ENCODE measurements at regions not wholly inside any gene's neighbourhood (a gene's known extent, or its start where the extent isn't known, plus 50 kb on each side); places are given as distances from the start of the nearest gene placed in this dataset.

DNA sequence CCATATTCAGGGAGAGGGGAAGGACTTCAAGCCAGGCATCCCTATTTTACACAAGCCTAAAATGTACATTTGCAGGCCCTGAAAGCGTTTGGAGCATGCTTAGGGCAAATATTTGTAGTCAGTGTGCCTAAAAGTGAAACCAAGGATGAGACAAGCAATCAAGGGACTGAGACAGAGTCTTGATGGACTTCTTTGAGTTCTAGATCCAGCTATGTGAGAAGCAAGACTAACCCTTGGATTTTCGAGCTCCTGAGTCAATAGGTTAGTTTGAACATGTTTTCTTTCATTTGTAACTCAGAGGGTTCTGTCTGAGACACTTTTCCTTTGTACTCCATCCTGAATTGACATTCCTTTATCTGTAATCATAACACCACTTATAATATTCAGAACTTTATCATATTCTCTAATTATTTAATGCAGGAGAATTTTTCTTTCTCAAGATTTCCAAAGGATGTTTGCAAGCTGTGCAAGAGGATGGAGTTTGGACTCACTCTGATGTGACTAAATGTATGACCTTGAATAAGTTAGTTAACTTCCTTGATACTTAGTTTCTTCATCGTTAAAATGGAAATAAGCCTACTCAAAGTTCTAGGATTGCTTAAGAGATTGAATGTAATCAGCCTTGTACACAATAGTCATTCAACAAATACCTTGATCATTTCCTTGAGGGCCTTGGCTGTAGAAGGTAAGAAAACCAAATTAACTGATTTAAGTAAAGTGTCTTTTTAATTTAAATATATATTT is 1237.8 kb upstream of the ZEB2 start:
- Mint-ChIP-seq H3K4me1 (peaks cover 19% of the 10 kb centered on the region), H3K27ac (no peak overlapping the region), H3K36me3 (no peaks in the 10 kb centered on the region), H3K27me3 (ENCODE audit: low read depth) (no peaks in the 10 kb centered on the region), H3K9me3 (no peaks in the 10 kb centered on the region), H3K4me3 (no peak overlapping the region)
- DNase-seq (ENCODE audit: low spot score in 2 of 2, unreplicated experiment in 2 of 2): no peak
- TF ChIP-seq, protein P1, sequence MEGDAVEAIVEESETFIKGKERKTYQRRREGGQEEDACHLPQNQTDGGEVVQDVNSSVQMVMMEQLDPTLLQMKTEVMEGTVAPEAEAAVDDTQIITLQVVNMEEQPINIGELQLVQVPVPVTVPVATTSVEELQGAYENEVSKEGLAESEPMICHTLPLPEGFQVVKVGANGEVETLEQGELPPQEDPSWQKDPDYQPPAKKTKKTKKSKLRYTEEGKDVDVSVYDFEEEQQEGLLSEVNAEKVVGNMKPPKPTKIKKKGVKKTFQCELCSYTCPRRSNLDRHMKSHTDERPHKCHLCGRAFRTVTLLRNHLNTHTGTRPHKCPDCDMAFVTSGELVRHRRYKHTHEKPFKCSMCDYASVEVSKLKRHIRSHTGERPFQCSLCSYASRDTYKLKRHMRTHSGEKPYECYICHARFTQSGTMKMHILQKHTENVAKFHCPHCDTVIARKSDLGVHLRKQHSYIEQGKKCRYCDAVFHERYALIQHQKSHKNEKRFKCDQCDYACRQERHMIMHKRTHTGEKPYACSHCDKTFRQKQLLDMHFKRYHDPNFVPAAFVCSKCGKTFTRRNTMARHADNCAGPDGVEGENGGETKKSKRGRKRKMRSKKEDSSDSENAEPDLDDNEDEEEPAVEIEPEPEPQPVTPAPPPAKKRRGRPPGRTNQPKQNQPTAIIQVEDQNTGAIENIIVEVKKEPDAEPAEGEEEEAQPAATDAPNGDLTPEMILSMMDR (IDR thresholded peaks at IDR 0.05; ENCODE audit: unreplicated experiment): no peak

DNA sequence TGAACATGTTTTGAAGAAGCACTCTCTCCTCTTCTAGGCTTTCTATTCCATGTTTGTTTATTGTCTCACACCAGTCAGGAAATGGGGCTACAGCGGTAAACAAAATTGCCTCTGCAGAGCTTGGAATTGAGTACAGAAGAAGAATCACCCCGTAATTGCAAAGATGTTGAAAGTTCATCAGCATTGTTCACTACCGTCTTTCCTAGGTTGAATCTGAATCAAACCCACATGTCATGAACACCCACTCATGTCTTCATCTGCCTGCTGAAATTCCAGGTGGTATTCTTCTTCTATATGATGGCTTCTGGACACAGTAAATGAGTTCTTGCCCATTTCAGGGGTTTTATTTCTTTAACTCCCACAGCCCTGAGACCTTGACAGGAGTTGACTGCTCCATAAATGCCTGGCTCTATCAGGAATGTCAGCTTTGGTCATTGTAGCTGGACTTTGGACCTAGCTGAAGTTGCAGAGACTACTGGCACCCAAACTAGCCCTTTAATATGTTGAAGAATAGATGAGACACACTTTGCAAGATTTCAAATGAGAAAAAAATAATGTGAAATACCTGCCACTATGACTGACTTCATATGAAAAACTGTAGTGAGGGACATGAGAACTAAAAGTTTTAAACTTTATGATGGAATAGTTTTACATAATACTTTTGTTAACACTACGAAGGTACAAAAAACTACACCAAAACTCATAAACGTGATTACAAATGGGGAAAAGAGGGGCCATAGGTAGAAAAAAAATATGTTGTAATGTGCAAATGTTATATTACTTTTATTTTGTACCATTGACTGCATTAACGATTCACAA is 1235.3 kb upstream of the ZEB2 start:
- H3K27me3 Mint-ChIP-seq (ENCODE audit: low read depth): no peaks in the 10 kb centered on the region

DNA sequence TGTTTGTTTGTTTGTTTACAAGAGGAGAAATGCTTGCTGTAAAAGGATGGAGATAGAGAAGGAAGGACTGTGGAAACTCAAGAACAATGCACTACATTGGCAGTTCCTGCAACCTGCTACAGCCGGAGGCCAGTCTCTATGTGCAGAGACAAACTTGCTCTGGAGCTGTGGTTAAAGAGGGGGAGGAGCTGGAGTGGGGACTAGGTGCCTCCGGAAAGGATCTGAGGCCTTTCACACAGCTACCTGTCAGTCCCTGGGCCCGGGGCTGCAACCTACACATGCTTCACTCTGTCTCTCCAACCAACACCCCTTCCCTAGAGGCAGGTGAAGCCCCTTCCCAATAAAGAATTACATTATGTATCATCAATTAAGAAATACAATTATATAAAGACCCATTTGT is 1234.0 kb upstream of the ZEB2 start:
- peaks cover 48% of the 10 kb centered on the region for H3K4me1 Mint-ChIP-seq
- no peak for DNase-seq (ENCODE audit: low spot score in 2 of 2, unreplicated experiment in 2 of 2)
- H3K27ac Mint-ChIP-seq: no peak overlapping the region
- no peaks in the 10 kb centered on the region for H3K9me3 Mint-ChIP-seq
- TF ChIP-seq, protein P1 (IDR thresholded peaks at IDR 0.05; ENCODE audit: unreplicated experiment): no peak
- H3K36me3 Mint-ChIP-seq: no peaks in the 10 kb centered on the region
- H3K27me3 Mint-ChIP-seq (ENCODE audit: low read depth): no peaks in the 10 kb centered on the region
- no peak overlapping the region for H3K4me3 Mint-ChIP-seq

More for the DNA sequence above, 1235.3 kb upstream of the ZEB2 start:
- Mint-ChIP-seq H3K36me3 (no peaks in the 10 kb centered on the region), H3K4me3 (no peak overlapping the region), H3K9me3 (no peaks in the 10 kb centered on the region), H3K27ac (no peak overlapping the region), H3K4me1 (peaks cover 39% of the 10 kb centered on the region)
- DNase-seq (ENCODE audit: low spot score in 2 of 2, unreplicated experiment in 2 of 2): no peak
- TF ChIP-seq, protein P1 (IDR thresholded peaks at IDR 0.05; ENCODE audit: unreplicated experiment): no peak

DNA sequence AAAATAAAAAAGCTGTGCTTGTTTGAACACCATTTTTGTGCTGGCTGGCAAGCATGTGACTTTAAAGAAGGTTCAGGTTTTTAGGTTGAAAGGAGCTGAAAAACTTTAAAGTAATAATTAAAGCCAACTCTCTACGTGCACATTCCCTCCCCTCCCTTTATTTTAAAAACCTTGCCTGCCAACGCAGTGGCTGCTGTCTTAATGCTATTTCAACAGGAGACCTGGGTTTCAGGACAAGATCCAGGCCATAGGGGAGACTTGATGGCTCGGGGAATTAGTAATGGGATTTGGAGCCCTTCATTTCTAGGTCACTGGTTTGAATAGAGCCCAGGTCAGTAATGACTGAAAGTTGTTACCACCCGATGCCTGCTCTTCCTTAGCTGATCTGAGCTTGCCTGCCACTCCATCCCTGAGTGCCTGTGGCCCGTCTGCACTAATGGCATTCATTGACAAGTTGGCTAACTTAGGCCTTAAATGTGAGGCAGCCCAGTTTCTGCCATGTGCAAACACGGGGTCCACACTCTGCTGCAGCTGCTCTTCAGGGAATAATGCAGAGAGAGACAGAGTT is 1233.2 kb upstream of the ZEB2 start:
- peak overlapping the region; percentile 31 for H3K27ac Mint-ChIP-seq
- H3K4me3 Mint-ChIP-seq: no peak overlapping the region
- H3K9me3 Mint-ChIP-seq: no peaks in the 10 kb centered on the region

DNA sequence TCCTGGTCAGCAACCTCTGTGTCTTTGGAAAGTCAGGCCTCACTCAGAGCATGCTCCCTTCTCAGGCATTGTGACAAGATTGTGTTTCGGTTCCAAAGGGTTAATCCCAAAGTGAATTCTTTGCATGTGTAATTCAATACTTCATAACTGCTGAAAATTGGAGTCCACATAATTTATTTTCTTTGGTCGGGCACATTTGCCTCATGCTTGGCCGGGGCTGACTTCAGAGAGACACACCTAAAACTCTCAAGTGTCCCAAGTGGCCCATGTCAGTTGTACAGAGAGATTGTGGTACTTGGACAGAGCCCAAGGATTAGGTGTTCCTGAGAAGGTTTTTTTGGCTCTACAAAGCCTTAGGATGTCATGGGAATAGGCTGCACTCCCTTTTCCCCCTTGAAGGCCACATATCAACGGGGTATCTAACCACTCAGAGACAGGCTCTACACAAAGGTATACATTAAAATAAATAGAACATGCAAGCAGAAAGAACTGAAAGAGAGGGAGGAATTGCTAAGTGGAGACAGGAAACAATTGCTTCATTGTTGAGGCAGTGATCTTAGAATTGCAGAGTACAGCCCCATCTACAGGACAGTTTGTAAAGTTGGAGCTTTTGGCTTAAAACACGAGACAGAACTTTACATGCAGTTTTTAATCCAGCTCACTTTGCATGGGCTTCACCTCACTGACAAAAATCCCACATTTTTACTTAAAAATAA is 1232.3 kb upstream of the ZEB2 start:
- no peak for DNase-seq (ENCODE audit: low spot score in 2 of 2, unreplicated experiment in 2 of 2)
- H3K27ac Mint-ChIP-seq: peak overlapping the region; percentile 82
- no peaks in the 10 kb centered on the region for H3K36me3 Mint-ChIP-seq
- no peaks in the 10 kb centered on the region for H3K27me3 Mint-ChIP-seq (ENCODE audit: low read depth)
- H3K4me3 Mint-ChIP-seq: no peak overlapping the region
- peaks cover 51% of the 10 kb centered on the region for H3K4me1 Mint-ChIP-seq
- TF ChIP-seq, protein P1 (IDR thresholded peaks at IDR 0.05; ENCODE audit: unreplicated experiment): peak; percentile 57
- H3K9me3 Mint-ChIP-seq: no peaks in the 10 kb centered on the region

More for the DNA sequence above, 1233.2 kb upstream of the ZEB2 start:
- no peak for DNase-seq (ENCODE audit: low spot score in 2 of 2, unreplicated experiment in 2 of 2)
- Mint-ChIP-seq H3K27me3 (ENCODE audit: low read depth) (no peaks in the 10 kb centered on the region), H3K36me3 (no peaks in the 10 kb centered on the region), H3K4me1 (peaks cover 51% of the 10 kb centered on the region)
- TF ChIP-seq, protein P1 (IDR thresholded peaks at IDR 0.05; ENCODE audit: unreplicated experiment): no peak

Data from mesothelial cell of epicardium (in vitro differentiated cells).